RWPE2 (cell line): ENCODE measurements at regions not wholly inside any gene's neighbourhood (a gene's known extent, or its start where the extent isn't known, plus 50 kb on each side); places are given as distances from the start of the nearest gene placed in this dataset.

Experiments
- ATAC-seq: fragments of 200-7000 bp; cut with Tn5 transposase; 3 replicates; pipeline ENCODE4 v1.9.1; 2021; ENCODE audit warnings: low read depth
- DNase-seq: peaks from one replicate; pipeline ENCODE4 v3.0.0-alpha.2; 2020; ENCODE audit warnings: low spot score
- H3K27ac ChIP-seq: fragments of 450-650 bp; 2 replicates; pipeline ENCODE4 v1.5.1; 2017; ENCODE audit warnings: mild to moderate bottlenecking; ENCODE audit not compliant: poor library complexity, severe bottlenecking
- H3K27me3 ChIP-seq: fragments of 250-450 bp; sonication (Bioruptor Pico); 2 replicates; pipeline ENCODE4 v1.5.1; 2021; ENCODE audit warnings: mild to moderate bottlenecking, moderate library complexity; ENCODE audit not compliant: insufficient read depth, poor library complexity, severe bottlenecking
- H3K36me3 ChIP-seq: fragments of 250-450 bp; sonication (Bioruptor Pico); 2 replicates; pipeline ENCODE4 v1.5.1; 2020; ENCODE audit warnings: low read depth, mild to moderate bottlenecking, moderate library complexity
- H3K4me1 ChIP-seq: fragments of 250-450 bp; sonication (Bioruptor Pico); 2 replicates; pipeline ENCODE4 v1.5.1; 2021; ENCODE audit warnings: mild to moderate bottlenecking, moderate library complexity; ENCODE audit not compliant: insufficient read depth, poor library complexity, severe bottlenecking
- H3K4me3 ChIP-seq: fragments of 250-450 bp; sonication (Bioruptor Pico); 2 replicates; pipeline ENCODE4 v1.5.1; 2021; ENCODE audit warnings: mild to moderate bottlenecking, moderate library complexity; ENCODE audit not compliant: severe bottlenecking
- H3K9me3 ChIP-seq: fragments of 250-450 bp; sonication (Bioruptor Pico); 2 replicates; pipeline ENCODE4 v1.5.1; 2021; ENCODE audit warnings: mild to moderate bottlenecking, moderate library complexity; ENCODE audit not compliant: severe bottlenecking
- TF ChIP-seq, protein P1 (sequence below): fragments of 450-650 bp; IDR thresholded peaks from one replicate; pipeline ENCODE4 v1.5.1; 2017; ENCODE audit warnings: mild to moderate bottlenecking, moderate library complexity; ENCODE audit not compliant: poor library complexity, severe bottlenecking

DNA sequence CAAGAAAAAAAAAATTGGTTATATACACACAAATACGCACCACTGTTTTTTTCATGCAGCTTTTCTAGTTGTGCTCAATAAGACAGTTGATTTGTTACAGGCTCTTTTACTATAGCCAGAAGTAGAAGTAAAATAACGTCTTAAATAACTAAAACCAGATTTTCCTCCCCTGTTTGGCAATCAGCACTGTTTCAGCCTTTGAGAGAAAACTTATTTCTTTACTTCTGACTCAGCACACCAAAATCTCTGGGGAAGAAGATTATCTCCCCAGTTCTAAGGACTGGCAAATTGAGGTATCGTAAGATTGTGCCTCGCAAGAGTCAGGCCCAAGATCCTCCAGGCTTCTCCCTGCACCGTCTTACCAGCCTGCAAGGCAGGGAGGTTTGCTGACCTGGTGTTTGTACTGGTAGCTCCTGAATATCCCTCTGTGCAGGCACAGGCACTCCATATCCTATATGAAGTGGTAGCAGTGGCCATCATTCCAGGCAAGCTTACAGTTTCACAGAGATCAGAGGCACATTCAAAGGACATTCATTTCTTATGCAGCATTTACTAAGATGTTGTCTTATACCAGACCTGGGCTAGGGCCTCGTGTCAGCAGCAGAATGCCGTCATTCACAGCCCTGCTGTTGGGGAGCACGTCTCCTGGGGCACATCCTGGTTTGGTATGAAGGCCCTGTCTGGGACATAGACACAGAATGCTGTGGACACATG lies 268.2 kb downstream of the ZNF536 start:
- TF ChIP-seq, protein P1, sequence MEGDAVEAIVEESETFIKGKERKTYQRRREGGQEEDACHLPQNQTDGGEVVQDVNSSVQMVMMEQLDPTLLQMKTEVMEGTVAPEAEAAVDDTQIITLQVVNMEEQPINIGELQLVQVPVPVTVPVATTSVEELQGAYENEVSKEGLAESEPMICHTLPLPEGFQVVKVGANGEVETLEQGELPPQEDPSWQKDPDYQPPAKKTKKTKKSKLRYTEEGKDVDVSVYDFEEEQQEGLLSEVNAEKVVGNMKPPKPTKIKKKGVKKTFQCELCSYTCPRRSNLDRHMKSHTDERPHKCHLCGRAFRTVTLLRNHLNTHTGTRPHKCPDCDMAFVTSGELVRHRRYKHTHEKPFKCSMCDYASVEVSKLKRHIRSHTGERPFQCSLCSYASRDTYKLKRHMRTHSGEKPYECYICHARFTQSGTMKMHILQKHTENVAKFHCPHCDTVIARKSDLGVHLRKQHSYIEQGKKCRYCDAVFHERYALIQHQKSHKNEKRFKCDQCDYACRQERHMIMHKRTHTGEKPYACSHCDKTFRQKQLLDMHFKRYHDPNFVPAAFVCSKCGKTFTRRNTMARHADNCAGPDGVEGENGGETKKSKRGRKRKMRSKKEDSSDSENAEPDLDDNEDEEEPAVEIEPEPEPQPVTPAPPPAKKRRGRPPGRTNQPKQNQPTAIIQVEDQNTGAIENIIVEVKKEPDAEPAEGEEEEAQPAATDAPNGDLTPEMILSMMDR, result no peak

GRCh38 chr19:30638889-30639288 lies 266.7 kb downstream of the ZNF536 start:
- H3K36me3 ChIP-seq, result no peaks in the 10 kb centered on the region
- no peaks in the 10 kb centered on the region for H3K4me1 ChIP-seq
- no peaks in the 10 kb centered on the region for H3K9me3 ChIP-seq
- no peak overlapping the region for H3K27ac ChIP-seq
- no peak overlapping the region for H3K4me3 ChIP-seq
- TF ChIP-seq, protein P1, result no peak
- ATAC-seq (no peak), DNase-seq (no peak)
- H3K27me3 ChIP-seq, result no peaks in the 10 kb centered on the region

More for the DNA sequence above, 268.2 kb downstream of the ZNF536 start:
- no peak for ATAC-seq
- no peaks in the 10 kb centered on the region for H3K9me3 ChIP-seq
- H3K4me1 ChIP-seq, result no peaks in the 10 kb centered on the region
- no peaks in the 10 kb centered on the region for H3K36me3 ChIP-seq
- no peak for DNase-seq
- H3K4me3 ChIP-seq, result no peak overlapping the region
- no peak overlapping the region for H3K27ac ChIP-seq
- H3K27me3 ChIP-seq, result no peaks in the 10 kb centered on the region

DNA sequence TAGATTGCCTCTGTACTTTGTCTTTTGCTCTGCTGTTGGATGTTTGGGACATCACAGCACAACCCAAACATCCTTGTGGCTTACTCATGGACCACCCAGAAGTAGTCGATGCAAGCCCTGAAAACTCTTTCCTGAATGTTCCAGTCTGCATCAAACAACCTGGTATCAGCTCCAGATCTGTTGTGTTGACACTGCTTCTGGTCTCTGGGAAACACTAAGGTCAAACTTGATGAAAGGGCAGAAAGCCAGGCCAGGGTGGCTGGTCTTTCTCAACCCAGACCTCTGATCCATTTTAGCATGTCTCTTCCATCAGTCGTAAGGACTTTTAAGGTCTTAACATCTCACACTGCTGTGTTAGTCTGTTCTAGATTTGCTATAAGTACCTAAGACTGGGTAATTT lies 265.7 kb downstream of the ZNF536 start:
- H3K36me3 ChIP-seq, result no peaks in the 10 kb centered on the region
- ATAC-seq (no peak), DNase-seq (no peak)
- H3K9me3 ChIP-seq, result no peaks in the 10 kb centered on the region
- TF ChIP-seq, protein P1, result no peak
- H3K4me3 ChIP-seq, result no peak overlapping the region
- no peaks in the 10 kb centered on the region for H3K27me3 ChIP-seq
- H3K4me1 ChIP-seq, result no peaks in the 10 kb centered on the region
- H3K27ac ChIP-seq, result no peak overlapping the region

DNA sequence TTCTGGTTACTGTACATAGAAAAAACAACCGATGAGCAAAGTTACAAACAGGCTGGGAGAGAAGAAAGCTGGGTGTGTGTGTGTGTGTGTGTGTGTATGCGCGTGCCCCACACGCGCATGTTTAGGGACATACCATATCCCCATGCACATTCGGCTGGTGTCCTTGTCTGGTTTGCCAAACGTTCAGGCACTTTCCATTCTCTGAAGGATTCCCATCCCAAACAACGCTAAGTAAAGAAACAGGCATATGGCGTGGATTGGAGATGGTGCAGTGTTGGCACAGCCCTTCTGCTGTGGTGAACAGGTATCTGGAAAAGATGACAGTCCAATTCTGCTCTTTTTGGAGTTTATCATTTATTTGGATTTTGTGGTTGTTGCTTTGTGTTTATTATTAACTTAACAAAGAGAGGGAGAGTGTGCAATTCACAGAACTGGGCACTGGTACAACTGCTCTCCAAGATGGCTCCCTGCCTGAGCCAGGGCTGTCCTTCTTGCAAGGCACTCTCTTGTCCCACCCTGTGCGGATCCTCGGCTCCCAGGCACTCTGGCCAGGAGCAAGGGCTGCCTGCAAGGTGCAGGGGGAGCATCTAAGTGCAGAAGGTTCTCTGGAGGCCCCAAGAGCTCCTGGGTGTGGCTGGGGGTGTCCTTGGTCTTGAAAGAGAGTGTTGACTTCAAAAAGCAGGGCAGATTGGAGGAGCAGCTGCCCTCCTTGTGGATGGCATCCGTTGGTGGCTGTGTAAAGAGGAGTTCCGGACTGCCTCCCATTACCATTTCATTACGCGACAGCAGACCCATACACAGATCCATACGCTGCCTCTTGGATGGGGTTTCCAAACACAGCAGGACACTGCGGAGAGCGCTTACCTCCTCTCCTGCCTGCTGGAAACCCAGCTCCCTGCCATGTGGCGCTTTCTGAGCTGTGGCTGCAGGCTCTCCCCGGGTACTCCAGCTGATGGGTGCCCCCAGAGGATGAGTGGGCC lies 263.1 kb downstream of the ZNF536 start:
- Histone ChIP-seq H3K4me1 (no peaks in the 10 kb centered on the region), H3K36me3 (no peaks in the 10 kb centered on the region), H3K27ac (no peak overlapping the region), H3K4me3 (no peak overlapping the region), H3K27me3 (no peaks in the 10 kb centered on the region), H3K9me3 (no peaks in the 10 kb centered on the region)
- ATAC-seq (no peak), DNase-seq (no peak)
- TF ChIP-seq, protein P1, result no peak
